NCI-H1694 (cell line): ENCODE measurements at regions not wholly inside any gene's neighbourhood (a gene's known extent, or its start where the extent isn't known, plus 50 kb on each side); places are given as distances from the start of the nearest gene placed in this dataset.

ENCODE experiments used
- DNase-seq: peaks from one replicate; lab custom pipeline; 2025; lab: John Stamatoyannopoulos, UW

- no peak for DNase-seq
These were observed 334.7 kb downstream of the DIRAS2 start for GRCh38 chr9:90307891-90308290.

GRCh38 chr9:90308691-90309090 is 333.9 kb downstream of the DIRAS2 start:
- DNase-seq = no peak

DNA sequence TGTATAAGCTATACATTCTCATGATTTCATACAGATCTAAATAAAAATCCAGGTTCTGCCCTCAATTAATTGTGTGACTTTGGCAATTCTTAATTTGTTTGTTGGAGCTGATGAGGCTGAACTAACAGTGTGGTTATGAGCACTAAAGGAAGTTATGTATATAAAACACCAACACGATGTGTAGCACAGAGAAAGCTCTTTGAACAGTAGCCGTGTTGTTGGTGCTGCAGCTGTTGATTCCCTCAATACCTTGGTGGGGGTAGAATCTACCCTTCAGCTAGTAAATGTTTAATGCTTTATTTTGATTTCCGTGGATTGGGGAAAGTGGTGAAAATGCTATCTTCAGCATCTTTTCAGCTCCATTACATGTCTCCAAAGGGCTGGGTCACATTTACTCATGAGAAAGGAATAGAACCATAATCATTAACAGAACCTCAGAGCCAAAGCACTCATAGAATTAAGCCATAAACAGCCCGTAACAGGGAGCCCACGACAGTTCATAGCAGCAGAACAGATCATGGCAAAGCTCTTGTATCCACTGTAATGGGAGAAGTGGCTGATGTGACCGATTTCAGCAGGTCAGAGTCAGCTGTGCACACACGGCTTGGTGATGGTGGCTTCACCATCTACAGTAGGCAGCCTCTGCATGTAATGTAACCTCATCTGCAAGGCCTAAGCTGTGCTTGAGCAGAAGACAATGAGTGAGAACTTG is 332.7 kb downstream of the DIRAS2 start:
- DNase-seq = no peak

DNA sequence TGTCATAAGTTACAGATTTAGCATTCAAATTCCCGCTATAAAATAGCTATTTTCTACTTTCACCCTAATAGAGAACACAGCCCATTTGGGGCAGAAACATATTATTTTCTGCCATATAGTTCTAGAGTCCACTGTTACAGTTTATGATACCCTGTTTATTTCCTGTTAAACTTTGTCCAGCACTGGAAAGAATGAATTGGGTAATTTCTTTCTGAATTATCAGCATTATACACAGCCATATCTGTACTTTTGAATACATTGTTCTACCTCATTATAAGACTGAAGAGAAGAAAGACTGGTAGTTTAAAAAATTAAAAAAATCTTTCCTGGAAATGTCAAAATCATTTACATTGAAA is 332.1 kb downstream of the DIRAS2 start:
- no peak for DNase-seq

DNA sequence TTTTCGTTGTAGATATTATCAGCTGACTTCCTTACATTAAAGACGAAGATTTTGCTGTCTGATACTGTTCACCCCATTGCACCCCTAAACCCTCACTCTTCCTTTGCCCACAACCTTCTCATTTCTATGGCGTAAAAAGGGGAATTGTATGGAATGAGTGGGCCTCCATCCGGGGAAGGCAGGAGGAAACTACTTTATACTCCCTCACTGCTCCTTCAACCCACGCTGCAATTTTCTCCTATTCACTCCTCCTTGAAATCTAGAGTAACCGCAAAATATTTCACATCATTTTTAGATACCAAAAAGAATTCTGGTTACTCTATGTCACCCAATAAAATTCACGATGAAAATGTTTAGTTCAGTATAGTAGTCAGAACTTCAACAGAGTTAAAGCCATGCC is 330.8 kb downstream of the DIRAS2 start:
- no peak for DNase-seq

GRCh38 chr9:90322296-90322695 is 320.3 kb downstream of the DIRAS2 start:
- DNase-seq = no peak

DNA sequence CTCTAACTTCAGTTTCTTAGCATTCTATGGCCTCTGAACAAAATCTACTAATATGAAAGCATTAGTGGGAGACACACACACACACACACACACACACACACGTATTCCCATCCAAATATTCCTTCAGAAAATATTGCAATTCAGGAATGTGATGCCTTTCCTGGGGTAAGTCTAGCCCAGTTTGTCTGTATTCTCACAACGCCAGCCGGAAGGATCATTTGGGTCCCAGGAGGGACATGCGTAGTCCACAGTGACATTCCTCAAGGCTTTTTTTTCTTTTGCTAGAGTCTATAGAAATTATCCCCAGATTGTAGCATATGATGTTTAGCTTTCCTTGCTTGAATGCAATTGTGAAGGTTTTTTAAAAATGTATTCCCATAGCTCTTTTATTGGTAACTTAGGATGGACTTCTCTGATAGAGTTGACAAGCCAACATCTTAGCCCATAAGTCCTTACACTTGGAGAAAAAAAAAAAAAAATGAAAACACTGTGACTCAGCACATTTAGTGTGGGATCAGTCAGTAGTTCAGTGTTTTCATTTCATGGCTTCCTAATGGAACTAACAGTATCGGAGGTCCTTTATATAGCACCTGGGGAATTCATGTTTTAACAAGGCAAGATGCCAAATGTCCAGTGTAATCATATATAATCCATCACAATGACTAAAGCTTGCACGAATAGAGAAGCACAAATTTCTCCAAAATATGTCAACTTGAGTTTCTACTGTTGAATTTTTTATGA is 316.5 kb downstream of the DIRAS2 start:
- no peak for DNase-seq

DNA sequence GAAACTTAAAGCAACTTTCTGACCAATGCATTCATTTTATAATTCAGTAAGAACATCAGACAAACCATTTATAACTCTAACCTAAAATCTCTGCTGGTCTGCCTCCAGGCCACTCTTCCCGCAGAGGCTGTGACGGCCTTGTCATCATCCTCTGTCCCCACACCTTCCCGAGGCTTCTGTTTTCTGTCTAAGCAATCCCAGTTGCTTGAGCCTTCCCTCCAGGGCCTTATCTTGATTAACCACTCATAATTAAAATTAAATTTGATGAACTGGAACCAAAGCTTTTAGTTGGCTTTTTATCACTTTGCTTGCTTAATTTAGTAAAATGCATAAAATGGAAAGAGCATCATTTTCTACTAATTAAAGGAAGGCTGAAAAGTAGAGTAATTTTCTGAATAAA is 312.4 kb downstream of the DIRAS2 start:
- no peak for DNase-seq

GRCh38 chr9:90331826-90332575 is 310.6 kb downstream of the DIRAS2 start:
- no peak for DNase-seq

DNA sequence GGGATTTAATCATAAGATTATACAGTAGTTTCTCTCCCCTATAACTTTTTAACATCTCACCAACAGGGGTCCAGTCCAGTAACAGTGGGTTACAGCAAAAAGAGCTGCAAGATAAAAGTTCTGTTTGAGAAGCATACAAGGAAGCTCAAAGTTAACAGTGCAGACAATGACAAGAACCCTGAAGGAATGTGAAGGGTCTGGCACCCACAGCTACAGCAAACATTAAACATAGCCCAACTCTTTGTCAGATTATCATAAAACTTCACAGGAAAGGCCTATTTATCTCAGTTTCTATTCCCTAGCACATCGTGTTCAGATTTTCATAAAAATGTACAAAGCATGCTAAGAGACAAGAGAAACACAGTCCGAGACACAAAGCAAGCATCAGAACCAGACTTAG is 309.4 kb downstream of the DIRAS2 start:
- no peak for DNase-seq

- DNase-seq = peak; percentile 28
These were observed 302.2 kb downstream of the DIRAS2 start for GRCh38 chr9:90340421-90340820.

- DNase-seq = no peak
These were observed 300.0 kb downstream of the DIRAS2 start for GRCh38 chr9:90342607-90343006.

- DNase-seq = no peak
These were observed 299.3 kb downstream of the DIRAS2 start for GRCh38 chr9:90343366-90343765.

GRCh38 chr9:90343991-90344390 is 298.6 kb downstream of the DIRAS2 start:
- no peak for DNase-seq

DNA sequence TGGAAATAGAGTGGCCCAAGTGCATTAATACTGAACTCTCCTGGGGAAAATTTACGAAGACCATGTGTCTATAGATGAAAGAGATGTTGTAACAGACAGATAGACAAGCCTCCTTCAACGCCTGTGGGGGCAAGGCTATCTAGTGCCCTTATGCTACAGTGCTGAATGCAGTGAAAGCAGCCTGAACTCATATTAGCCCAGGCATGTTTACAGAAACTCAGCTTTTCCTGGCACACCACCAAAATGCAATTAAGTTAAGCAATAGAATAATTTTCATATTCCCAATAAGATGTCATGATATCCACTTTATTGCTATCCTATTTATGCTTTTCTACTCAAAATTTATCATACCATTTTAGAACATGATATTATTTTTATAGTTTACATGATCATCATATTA is 277.0 kb downstream of the DIRAS2 start:
- DNase-seq = peak; percentile 26

- DNase-seq = no peak
These were observed 274.4 kb downstream of the DIRAS2 start for GRCh38 chr9:90368241-90368640.

DNA sequence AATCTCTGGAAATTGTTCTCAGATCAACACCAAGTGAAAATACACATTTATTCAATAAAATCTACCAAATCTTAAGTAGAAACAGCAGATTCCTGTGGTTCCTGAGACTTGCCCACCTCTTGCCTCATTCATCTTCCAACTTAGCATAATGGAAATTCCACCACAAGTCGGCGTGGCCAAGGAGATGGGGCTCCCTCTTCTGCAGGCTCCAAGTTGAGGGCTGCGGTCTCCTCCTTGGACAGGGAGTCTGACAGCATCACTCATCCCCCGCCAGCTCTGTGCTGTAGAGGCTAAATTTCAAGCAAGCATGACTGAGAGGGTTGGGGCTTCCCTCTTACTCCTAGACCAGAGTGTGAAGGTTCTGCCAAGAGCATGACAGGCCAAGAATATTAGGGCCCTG is 273.7 kb downstream of the DIRAS2 start:
- DNase-seq = no peak

- no peak for DNase-seq
These were observed 262.9 kb downstream of the DIRAS2 start for GRCh38 chr9:90379771-90380170.

DNA sequence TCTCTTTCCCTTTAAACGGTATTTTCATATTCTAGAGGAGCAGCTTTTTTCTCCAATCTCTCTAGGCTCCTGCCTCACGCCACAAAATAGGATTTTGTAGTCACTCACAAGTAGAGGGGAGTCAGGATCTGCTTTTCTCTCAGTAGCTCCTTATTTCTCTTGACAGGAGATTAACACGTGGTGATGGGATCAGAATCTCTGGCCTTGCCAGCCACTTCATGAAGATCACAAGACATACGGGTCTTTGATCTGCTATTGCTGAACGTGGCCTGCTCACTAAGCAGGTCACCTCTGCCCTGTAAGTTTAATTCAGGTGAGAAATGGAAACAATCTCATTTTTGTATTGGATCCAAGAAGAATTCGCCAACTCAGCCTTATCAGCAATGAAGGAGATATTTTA is 257.5 kb downstream of the DIRAS2 start:
- DNase-seq = no peak

DNA sequence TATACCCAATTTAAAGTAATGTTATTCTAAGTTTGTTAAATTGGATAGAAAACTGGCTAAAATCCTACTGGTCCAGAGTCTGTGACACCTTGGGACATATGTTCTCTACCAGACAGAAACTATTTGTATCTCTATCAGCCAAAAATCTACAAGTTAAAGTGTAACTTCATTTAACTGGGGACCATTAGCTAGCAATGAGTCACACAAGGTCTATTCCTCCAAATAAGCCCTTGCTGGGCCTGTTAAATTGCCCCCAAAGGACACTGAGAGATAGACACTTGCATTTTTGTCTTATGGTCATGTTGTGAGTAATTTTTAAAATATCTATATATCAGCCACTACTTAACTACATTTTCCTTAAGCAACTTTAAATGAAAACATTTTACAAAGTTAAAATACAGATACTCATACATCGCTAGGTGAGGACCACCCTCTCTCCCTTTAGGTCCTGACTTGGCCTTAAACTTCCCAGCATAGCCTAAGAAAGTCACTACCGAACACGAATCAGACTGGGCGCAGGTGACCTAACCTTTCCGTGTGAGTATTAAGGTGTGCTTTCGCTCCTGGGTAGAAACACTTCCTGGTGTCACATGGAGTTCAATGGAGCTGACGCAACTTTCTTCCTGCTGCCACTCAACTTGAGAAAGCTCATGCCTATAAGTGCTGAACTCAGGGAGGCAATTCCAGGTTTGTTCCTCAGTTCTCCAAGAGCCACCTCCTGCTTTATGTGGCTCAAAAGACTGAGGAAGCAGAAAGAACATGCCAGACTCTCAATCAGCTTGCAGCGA is 249.1 kb downstream of the DIRAS2 start:
- no peak for DNase-seq

GRCh38 chr9:90394871-90395270 is 247.8 kb downstream of the DIRAS2 start:
- no peak for DNase-seq

DNA sequence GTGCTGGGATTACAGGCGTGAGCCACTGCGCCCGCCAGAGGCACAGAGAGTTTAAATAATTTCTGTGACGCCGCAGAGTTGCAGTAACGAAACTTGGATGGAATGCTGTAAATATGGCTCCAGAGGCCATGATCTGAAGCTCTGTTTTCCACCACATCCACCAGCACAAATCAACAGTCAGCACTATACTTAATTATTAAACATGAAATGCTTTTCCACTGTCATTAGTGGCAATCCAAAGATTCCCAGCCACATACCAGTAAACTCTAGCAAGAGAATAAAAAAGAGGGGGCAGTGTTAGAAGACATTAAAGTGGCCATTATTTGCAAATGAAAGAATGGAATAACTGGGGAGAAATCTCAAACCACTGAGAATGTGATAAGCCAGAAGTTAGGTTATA is 242.5 kb downstream of the DIRAS2 start:
- DNase-seq = no peak
